Tongue (tissue), 1 donor: ENCODE measurements at regions not wholly inside any gene's neighbourhood (a gene's known extent, or its start where the extent isn't known, plus 50 kb on each side); places are given as distances from the start of the nearest gene placed in this dataset.
A peak's percentile ranks its signal among the peaks of the same experiment; 100 is the strongest.

Experiments
- DNase-seq: peaks from one replicate; pipeline ENCODE4 v3.0.0-alpha.2; 2015

- no peak for DNase-seq
Observed at GRCh38 chr1:217373761-217374701, 256.9 kb downstream of the GPATCH2 start.

GRCh38 chr1:217372049-217372970, 258.6 kb downstream of the GPATCH2 start:
- no peak for DNase-seq

GRCh38 chr1:217370757-217371156, 260.1 kb downstream of the GPATCH2 start:
- DNase-seq, result no peak

GRCh38 chr1:217369996-217370551, 260.8 kb downstream of the GPATCH2 start:
- no peak for DNase-seq

DNA sequence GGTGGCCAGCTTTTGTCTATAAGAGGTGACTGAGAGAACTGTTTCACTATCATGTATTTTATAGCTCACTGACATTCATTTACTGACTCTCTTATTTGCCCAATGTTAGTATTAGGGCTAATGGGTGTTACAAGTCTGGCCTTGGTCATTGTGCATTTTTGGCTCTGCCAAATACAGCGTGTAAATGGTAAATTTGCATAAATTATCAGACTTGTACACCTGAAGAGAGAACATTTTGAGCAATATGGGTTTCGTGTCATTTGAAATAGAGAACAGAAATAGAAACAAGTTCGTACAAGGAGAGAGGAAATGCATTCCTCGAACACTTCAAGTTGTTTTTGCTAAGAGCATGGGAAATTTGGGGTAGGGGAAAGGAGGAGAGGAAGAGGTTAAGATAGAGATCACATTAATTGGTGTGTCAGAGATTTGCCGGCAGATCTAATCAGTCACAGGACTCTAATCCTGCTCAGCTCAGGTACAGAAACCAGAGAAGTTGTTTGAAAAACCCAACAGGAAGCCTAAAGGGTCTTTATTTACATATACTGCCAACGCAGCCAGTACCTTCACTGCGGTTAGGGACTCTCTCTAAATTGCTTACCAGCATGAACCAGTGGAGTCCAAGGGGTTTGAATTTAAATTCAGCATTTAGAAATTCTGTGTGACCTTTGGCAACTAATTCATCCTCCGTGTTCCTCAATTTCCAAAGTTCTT, 261.5 kb downstream of the GPATCH2 start:
- DNase-seq, result no peak

GRCh38 chr1:217364220-217364619, 266.7 kb downstream of the GPATCH2 start:
- no peak for DNase-seq

- DNase-seq, result no peak
Observed at GRCh38 chr1:217363319-217363718, 267.6 kb downstream of the GPATCH2 start.

DNA sequence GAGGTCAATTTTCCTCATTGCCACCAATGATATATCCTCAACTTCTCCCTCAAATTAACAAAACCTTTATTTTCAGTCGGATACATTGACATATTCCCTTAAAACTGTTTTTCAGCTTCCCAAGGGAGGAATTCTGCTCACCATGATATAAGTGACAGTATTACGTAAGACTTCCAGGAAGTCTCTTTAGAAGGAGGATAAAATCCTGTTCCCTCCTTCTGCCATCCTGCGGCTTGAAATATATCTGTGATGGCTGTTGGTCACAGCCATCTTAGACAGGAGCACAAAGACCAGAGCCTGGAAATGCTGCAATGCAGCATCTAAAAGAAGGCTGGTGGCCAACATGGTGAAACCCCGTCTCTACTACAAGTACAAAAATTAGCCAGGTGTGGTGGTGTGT, 270.4 kb downstream of the GPATCH2 start:
- no peak for DNase-seq

DNA sequence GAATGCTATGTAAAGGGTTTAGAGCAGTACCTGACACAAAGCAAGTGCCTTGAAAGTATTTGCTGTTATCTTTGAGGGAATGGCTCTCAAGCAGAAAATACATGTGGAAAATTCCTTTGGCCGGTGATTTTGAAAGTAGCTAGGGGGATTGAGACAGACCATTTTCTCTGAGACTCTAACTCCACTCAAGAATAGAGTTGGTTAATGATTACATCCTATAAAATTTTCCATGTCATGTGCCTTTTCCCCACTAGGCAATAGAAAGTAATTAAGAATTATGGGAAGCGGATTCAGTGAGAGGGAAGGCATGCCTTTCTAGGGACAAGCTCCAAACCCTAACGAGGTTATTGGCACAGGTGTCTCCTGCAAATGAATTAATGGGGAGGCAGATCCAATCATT, 276.0 kb downstream of the GPATCH2 start:
- no peak for DNase-seq

GRCh38 chr1:217348960-217349664, 281.8 kb downstream of the GPATCH2 start:
- no peak for DNase-seq

GRCh38 chr1:217344712-217345111, 286.2 kb downstream of the GPATCH2 start:
- no peak for DNase-seq

DNA sequence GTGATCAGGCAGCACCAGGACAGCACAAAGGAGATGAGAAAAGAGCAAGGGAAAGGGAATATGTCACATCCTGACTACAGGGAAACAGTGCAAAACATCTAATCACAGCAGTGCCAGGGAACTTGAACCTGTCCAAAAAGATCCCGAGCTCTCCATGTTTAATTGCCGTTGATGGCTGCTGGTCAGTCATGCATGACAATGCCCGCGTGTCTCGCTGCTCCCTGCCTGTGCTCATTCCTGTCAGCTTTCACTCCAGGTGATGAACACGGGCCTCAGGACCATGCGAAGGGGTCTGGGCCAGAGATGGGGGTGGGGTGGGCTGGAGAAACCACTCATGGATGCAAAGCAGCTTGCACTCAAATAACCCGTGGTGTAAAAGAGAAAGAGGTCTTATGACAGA, 287.0 kb downstream of the GPATCH2 start:
- no peak for DNase-seq

- no peak for DNase-seq
Observed at GRCh38 chr1:217342105-217342504, 288.8 kb downstream of the GPATCH2 start.

DNA sequence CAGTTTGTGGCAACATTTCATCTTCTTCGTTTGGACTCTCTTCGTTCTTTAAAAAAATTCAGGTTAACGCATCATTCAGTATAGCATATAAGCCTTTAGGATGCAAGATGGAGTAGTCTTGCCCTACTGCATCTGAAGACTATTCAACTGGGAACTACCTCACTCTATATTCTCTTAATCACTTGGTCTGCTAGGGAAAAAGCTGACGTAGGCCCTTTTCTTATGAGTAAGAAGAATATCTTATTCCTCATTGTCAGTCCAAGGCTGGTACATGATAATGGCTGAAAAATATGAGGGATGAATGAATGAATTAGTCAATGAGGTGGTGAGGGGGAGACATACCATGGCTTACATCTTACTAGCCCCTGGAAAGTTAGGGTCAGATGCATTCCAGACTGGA, 294.2 kb downstream of the GPATCH2 start:
- no peak for DNase-seq

GRCh38 chr1:217333939-217334338, 297.0 kb downstream of the GPATCH2 start:
- DNase-seq, result peak; percentile 37

DNA sequence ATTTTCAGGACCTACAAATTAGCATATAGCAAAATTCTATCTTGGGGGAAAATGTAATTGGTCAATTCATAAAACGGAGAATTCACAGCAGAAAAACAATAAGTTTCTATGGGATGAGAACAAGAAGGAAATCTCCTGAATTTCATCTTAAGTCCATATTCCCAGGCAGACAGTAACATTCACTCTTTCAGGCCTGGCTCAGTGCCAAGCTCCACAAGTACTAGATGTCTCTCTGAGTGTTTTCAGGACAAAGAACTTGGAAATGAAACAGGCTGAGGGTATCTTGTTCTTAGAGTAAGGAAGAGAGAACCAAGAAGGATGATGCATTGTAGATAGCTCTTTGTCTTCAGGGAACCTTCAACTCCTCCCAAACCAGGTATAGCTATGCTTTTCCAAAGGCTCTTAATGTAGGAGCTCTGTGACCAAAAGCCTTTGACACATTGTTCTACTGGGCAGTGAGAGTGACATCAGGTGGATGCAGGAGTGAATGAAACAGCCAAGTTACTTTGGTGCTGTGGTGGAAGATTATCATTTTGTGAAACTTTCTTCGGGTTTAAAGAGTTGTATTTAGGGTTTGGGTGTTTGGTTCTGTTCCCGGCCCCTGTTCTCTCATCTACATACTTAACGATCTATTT, 298.3 kb downstream of the GPATCH2 start:
- peak; percentile 58 for DNase-seq

GRCh38 chr1:217331698-217332097, 299.2 kb downstream of the GPATCH2 start:
- DNase-seq, result peak; percentile 3

DNA sequence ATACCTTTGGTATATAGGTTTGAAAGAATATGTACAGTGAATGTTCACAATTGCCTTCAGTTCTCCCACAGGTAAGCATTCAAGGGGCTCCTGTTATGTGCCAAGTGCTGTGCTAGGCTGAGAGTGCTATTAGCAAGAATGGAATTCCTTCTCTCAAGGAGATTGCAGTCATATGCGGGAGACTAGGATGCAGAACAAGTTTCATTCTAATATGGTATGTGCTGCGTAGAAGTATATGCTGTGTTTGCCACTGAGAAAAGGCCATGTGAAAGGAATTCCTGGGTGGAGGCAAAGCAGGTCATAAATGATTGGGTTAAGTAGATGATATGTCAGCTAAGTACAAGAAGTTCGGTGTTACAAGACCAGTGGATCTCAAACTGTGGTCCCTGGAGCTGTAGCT, 303.0 kb downstream of the GPATCH2 start:
- DNase-seq, result no peak

DNA sequence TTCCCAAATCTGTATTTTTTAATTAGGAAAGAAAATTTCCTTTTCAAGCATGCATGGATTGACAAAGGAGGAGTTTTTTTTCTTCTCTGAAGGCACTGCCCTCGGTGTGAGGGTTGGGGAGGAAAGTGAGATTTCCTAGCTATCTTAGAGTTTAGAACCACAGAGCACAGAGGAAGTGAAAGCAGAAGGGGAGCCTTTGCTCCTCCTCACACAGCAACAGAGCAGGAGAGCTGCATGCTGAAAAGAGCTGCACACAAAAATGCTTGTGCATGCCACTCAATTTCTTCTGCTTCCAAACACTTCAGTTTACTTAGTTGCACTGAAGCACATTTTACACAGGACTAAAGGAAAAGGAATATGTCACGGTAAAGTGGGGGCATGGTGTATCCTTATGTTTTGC, 308.1 kb downstream of the GPATCH2 start:
- no peak for DNase-seq

- DNase-seq, result peak; percentile 24
Observed at GRCh38 chr1:217315346-217315745, 315.5 kb downstream of the GPATCH2 start.

DNA sequence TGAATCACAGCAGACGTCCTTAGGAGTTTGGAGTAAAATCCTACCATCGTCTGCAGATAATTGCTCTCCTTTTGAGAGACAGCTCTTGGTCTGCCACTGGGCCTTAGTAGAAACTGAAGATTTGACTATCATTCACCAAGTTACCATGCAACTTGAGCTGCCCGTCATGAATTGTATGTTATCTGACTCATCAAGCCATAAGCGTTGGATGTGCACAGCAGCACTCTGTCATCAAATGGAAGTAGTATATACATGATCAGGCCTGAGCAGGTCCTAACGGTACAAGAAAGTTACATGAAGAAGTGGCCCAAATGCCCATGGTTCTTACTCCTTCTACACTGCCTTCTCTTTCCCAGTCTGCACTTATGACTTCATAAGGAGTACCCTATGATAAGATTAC, 317.8 kb downstream of the GPATCH2 start:
- DNase-seq, result no peak
